MCF 10A (cell line): ENCODE measurements at regions not wholly inside any gene's neighbourhood (a gene's known extent, or its start where the extent isn't known, plus 50 kb on each side); places are given as distances from the start of the nearest gene placed in this dataset.

Source experiments
- BruUV-seq: library from RNA; stranded (reverse); fragments of 400-500 nt; replicated peaks from 2 replicates; lab custom pipeline; 2021; lab: Mats Ljungman, UMichigan
- CTCF ChIA-PET: fragments of 300-600 bp; sonication (Branson Sonifier 250); formaldehyde crosslinking; extraction: SDS; loops from one replicate; lab custom pipeline; 2021; ENCODE audit warnings: antibody characterized with exemption, inconsistent platforms; lab: Yijun Ruan, JAX
- POLR2A ChIA-PET: fragments of 300-600, 350-650 bp; sonication (Branson Sonifier 250); formaldehyde crosslinking; extraction: SDS; loops from one replicate; lab custom pipeline; 2020; ENCODE audit warnings: antibody characterized with exemption, inconsistent platforms; lab: Yijun Ruan, JAX
- DNase-seq: peaks from one replicate; pipeline ENCODE4 v3.0.0-alpha.2; 2018; ENCODE audit not compliant: unreplicated experiment
- H3K27ac Mint-ChIP-seq: one replicate; pipeline ENCODE4 v1.8.0; 2022; ENCODE audit warnings: mild to moderate bottlenecking, low read depth, mixed read lengths; ENCODE audit not compliant: unreplicated experiment
- H3K27me3 Mint-ChIP-seq: one replicate; pipeline ENCODE4 v1.8.0; 2022; ENCODE audit warnings: mixed read lengths; ENCODE audit not compliant: insufficient read depth, unreplicated experiment
- H3K36me3 Mint-ChIP-seq: one replicate; pipeline ENCODE4 v1.8.0; 2022; ENCODE audit warnings: mild to moderate bottlenecking, moderate library complexity, mixed read lengths; ENCODE audit not compliant: insufficient read depth, unreplicated experiment
- H3K4me1 Mint-ChIP-seq: one replicate; pipeline ENCODE4 v1.8.0; 2022; ENCODE audit warnings: mixed read lengths; ENCODE audit not compliant: insufficient read depth, unreplicated experiment
- H3K4me3 Mint-ChIP-seq: one replicate; pipeline ENCODE4 v1.8.0; 2022; ENCODE audit warnings: mild to moderate bottlenecking, moderate library complexity, mixed read lengths; ENCODE audit not compliant: unreplicated experiment
- H3K9me3 Mint-ChIP-seq: one replicate; pipeline ENCODE4 v1.8.0; 2022; ENCODE audit warnings: mixed read lengths; ENCODE audit not compliant: unreplicated experiment
- CTCF ChIP-seq: fragments of 200-600 bp; IDR thresholded peaks from one replicate; pipeline ENCODE4 v1.8.0; 2022; ENCODE audit warnings: antibody characterized with exemption, mild to moderate bottlenecking; ENCODE audit not compliant: unreplicated experiment
- intact Hi-C: fragments of 100-400 bp; cut with micrococcal nuclease; formaldehyde crosslinking; loops from 2 replicates; pipeline ENCODE4 v1.14.1; 2022

GRCh38 chr11:19345848-19346681 is 105.3 kb upstream of the E2F8 start:
- Mint-ChIP-seq H3K27me3 (peaks cover 100% of the 10 kb centered on the region), H3K9me3 (no peaks in the 10 kb centered on the region), H3K4me3 (peak overlapping the region; percentile 17), H3K27ac (no peak overlapping the region), H3K36me3 (no peaks in the 10 kb centered on the region), H3K4me1 (peaks cover 9% of the 10 kb centered on the region)
- ChIA-PET CTCF (interaction anchor here (0.5 to 0.7 kb wide), 2 partner anchors 19 to 75 kb away, joined by 3 read pairs; no protein-coding TSS in a partner anchor), POLR2A (interaction anchor here (0.6 kb wide), 1 partner anchor 9 kb away, joined by 4 read pairs; no protein-coding TSS in a partner anchor)
- no peak for DNase-seq
- intact Hi-C loops = no loop called here
- no TSS peak for BruUV-seq
- no peak for TF ChIP-seq CTCF

- H3K36me3 Mint-ChIP-seq = no peaks in the 10 kb centered on the region
- DNase-seq = no peak
- no peaks in the 10 kb centered on the region for H3K9me3 Mint-ChIP-seq
- POLR2A ChIA-PET = no interaction called here
- H3K4me1 Mint-ChIP-seq = peaks cover 9% of the 10 kb centered on the region
- no peak overlapping the region for H3K27ac Mint-ChIP-seq
- no TSS peak for BruUV-seq
- H3K4me3 Mint-ChIP-seq = no peak overlapping the region
- TF ChIP-seq CTCF = no peak
- peaks cover 100% of the 10 kb centered on the region for H3K27me3 Mint-ChIP-seq
- intact Hi-C loops = no loop called here
- CTCF ChIA-PET = interaction anchor here (0.5 kb wide), 1 partner anchor 74 kb away, joined by 3 read pairs; no protein-coding TSS in a partner anchor
Observed at GRCh38 chr11:19345519-19345847, 104.7 kb upstream of the E2F8 start.

GRCh38 chr11:19344661-19345518 is 104.1 kb upstream of the E2F8 start:
- no peak overlapping the region for H3K4me3 Mint-ChIP-seq
- H3K36me3 Mint-ChIP-seq = no peaks in the 10 kb centered on the region
- BruUV-seq = no TSS peak
- CTCF ChIA-PET = interaction anchor here (0.5 to 0.7 kb wide), 2 partner anchors 74 to 126 kb away, joined by 3 read pairs; no protein-coding TSS in a partner anchor
- peaks cover 9% of the 10 kb centered on the region for H3K4me1 Mint-ChIP-seq
- POLR2A ChIA-PET = interaction anchor here (0.7 kb wide), 1 partner anchor 30 kb away, joined by 5 read pairs; no protein-coding TSS in a partner anchor
- H3K9me3 Mint-ChIP-seq = no peaks in the 10 kb centered on the region
- TF ChIP-seq CTCF = no peak
- DNase-seq = peak; percentile 75
- peaks cover 100% of the 10 kb centered on the region for H3K27me3 Mint-ChIP-seq
- no peak overlapping the region for H3K27ac Mint-ChIP-seq
- intact Hi-C loops = no loop called here

- H3K27me3 Mint-ChIP-seq = peaks cover 100% of the 10 kb centered on the region
Observed at GRCh38 chr11:19342036-19342435, 101.3 kb upstream of the E2F8 start.

More at GRCh38 chr11:19342036-19342435, 101.3 kb upstream of the E2F8 start:
- H3K4me3 Mint-ChIP-seq = no peak overlapping the region
- BruUV-seq = no TSS peak
- H3K4me1 Mint-ChIP-seq = peaks cover 9% of the 10 kb centered on the region
- ChIA-PET POLR2A (no interaction called here), CTCF (interaction anchor here (0.7 kb wide), 1 partner anchor 12 kb away, joined by 4 read pairs; no protein-coding TSS in a partner anchor)
- H3K27ac Mint-ChIP-seq = no peak overlapping the region
- no peaks in the 10 kb centered on the region for H3K9me3 Mint-ChIP-seq
- intact Hi-C loops = no loop called here
- H3K36me3 Mint-ChIP-seq = no peaks in the 10 kb centered on the region
- no peak for DNase-seq
- TF ChIP-seq CTCF = no peak
